Hepatocyte (in vitro differentiated cells): ENCODE measurements at regions not wholly inside any gene's neighbourhood (a gene's known extent, or its start where the extent isn't known, plus 50 kb on each side); places are given as distances from the start of the nearest gene placed in this dataset.

ENCODE experiments used
- CTCF ChIP-seq: fragments of 200-600 bp; sonication (generic); IDR thresholded peaks from 2 replicates; pipeline ENCODE4 v1.5.1; 2016; ENCODE audit warnings: antibody characterized with exemption, mild to moderate bottlenecking; ENCODE audit not compliant: poor library complexity
- EZH2 ChIP-seq: fragments of 200-600 bp; sonication (generic); IDR thresholded peaks from 2 replicates; pipeline ENCODE4 v1.6.1; 2016; ENCODE audit warnings: antibody characterized with exemption, mild to moderate bottlenecking, borderline replicate concordance
- EZH2phosphoT487 ChIP-seq: fragments of 200-600 bp; sonication (generic); IDR thresholded peaks from one replicate; pipeline ENCODE4 v1.6.1; 2018; ENCODE audit warnings: antibody characterized with exemption, mild to moderate bottlenecking, low read depth, moderate library complexity; ENCODE audit not compliant: unreplicated experiment, severe bottlenecking

GRCh38 chr9:88892724-88893123 is 98.5 kb upstream of the S1PR3 start:
- no peak for TF ChIP-seq CTCF
- TF ChIP-seq EZH2, result no peak
- no peak for TF ChIP-seq EZH2phosphoT487
